Kidney epithelial cell (primary cell): ENCODE measurements at regions not wholly inside any gene's neighbourhood (a gene's known extent, or its start where the extent isn't known, plus 50 kb on each side); places are given as distances from the start of the nearest gene placed in this dataset.

Experiments used
- DNase-seq: peaks from one replicate; pipeline ENCODE4 v3.0.0-alpha.2; 2010; ENCODE audit warnings: low read depth
- H3K27me3 ChIP-seq: 2 replicates; pipeline ENCODE4 v1.6.0; 2011; ENCODE audit warnings: low read length; ENCODE audit not compliant: control insufficient read depth, insufficient read depth
- H3K36me3 ChIP-seq: 2 replicates; pipeline ENCODE4 v1.5.1; 2011; ENCODE audit warnings: low read length; ENCODE audit not compliant: control insufficient read depth, insufficient read depth
- H3K4me3 ChIP-seq: 2 replicates; pipeline ENCODE4 v1.5.1; 2011; ENCODE audit warnings: low read depth, mild to moderate bottlenecking, control low read depth, low read length
- TF ChIP-seq, protein P1 (sequence below): IDR thresholded peaks from 2 replicates; pipeline ENCODE4 v1.5.1; 2011; ENCODE audit warnings: mild to moderate bottlenecking, moderate library complexity, low read length, control low read depth, inconsistent platforms; ENCODE audit not compliant: insufficient read depth, poor library complexity, severe bottlenecking

DNA sequence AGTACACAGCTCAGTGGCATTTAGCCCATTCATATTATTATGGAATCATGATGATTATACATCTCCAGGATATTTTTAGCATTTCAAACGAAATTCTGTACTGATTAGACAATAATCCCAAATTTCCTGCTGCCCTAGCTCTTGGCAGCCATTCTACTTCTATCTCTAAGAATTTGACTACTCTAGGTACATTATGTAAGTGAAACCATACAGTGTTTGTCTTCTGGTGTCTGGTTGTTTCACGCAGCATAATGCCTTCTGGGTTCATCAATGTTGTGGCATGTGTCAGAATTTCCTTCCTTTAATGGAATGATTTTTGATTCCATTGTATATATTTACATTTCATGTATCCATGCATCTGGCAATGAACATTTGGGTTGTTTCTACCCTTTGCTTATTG is 517.7 kb downstream of the ETS1 start:
- no peaks in the 10 kb centered on the region for H3K27me3 ChIP-seq
- DNase-seq: no peak
- TF ChIP-seq, protein P1, sequence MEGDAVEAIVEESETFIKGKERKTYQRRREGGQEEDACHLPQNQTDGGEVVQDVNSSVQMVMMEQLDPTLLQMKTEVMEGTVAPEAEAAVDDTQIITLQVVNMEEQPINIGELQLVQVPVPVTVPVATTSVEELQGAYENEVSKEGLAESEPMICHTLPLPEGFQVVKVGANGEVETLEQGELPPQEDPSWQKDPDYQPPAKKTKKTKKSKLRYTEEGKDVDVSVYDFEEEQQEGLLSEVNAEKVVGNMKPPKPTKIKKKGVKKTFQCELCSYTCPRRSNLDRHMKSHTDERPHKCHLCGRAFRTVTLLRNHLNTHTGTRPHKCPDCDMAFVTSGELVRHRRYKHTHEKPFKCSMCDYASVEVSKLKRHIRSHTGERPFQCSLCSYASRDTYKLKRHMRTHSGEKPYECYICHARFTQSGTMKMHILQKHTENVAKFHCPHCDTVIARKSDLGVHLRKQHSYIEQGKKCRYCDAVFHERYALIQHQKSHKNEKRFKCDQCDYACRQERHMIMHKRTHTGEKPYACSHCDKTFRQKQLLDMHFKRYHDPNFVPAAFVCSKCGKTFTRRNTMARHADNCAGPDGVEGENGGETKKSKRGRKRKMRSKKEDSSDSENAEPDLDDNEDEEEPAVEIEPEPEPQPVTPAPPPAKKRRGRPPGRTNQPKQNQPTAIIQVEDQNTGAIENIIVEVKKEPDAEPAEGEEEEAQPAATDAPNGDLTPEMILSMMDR: no peak

DNA sequence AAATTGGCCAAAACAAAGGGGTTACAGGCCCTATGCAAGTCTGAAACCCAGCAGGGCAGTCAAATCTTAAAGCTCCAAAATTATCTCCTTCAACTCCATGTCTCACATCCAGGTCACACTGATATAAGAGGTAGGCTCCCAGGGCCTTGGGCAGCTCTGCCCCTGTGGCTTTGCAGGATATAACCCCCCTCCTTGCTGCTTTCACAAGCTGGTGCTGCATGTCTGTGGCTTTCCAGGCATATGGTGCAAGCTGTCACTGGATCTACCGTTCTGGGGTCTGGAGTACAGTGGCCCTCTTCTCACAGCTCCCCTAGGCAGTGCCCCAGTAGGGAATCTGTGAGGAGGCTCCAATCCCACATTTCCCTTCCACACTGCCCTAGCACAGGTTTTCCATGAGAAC is 519.6 kb downstream of the ETS1 start:
- Histone ChIP-seq H3K27me3 (no peaks in the 10 kb centered on the region), H3K4me3 (no peak overlapping the region), H3K36me3 (no peaks in the 10 kb centered on the region)
- TF ChIP-seq, protein P1: no peak
- no peak for DNase-seq

More for the DNA sequence above, 517.7 kb downstream of the ETS1 start:
- Histone ChIP-seq H3K4me3 (no peak overlapping the region), H3K36me3 (no peaks in the 10 kb centered on the region)

DNA sequence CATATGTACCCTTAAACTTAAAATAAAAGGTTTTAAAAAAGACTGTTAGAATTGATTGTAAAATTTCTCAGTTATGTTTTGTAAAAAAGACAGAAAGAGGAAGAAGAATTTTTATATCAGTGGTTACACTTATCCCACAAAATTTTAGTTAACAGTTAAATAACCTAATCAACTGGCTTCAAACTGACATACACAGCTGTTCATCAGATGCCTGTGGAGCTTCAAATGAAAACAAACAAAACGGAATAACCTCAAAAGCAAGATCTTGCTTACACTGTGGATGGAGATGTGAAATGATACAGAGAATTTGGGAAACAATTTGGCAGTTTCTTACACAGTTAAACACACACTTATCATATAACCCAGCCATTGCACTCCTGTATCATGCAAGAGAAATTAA is 521.0 kb downstream of the ETS1 start:
- no peak overlapping the region for H3K4me3 ChIP-seq
- DNase-seq: no peak
- H3K36me3 ChIP-seq: no peaks in the 10 kb centered on the region
- H3K27me3 ChIP-seq: no peaks in the 10 kb centered on the region
- TF ChIP-seq, protein P1: no peak

DNA sequence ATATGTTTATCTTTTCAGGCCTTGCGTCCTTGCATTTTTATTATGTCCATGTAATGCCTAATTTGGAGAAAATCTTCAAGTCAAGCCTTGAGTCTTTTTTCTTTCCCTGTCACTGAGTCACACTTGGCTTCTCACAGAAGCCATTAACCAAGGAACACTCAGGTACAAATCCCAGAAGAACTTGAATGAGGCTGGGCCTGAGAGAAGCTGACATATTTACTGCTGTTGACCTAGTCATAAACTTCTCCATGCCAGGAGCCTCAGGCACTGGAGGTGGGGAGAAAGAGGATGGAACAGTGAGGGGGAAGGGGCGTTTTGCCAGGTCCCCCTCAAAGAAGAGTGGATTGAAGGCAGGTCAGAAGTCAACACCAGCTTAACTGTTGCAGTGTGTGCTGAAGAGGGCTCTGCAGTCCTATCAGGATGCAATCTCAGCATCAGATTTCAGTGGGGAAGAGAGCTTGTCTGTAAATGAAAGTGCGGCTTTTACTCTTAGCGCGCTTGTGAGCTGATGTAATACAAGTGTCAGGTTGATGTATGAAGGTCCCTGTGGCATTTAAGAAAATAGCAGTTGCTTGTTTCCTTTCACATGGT is 526.0 kb downstream of the ETS1 start:
- DNase-seq: peak; percentile 62
- Histone ChIP-seq H3K4me3 (no peak overlapping the region), H3K36me3 (no peaks in the 10 kb centered on the region), H3K27me3 (no peaks in the 10 kb centered on the region)
- TF ChIP-seq, protein P1: no peak

DNA sequence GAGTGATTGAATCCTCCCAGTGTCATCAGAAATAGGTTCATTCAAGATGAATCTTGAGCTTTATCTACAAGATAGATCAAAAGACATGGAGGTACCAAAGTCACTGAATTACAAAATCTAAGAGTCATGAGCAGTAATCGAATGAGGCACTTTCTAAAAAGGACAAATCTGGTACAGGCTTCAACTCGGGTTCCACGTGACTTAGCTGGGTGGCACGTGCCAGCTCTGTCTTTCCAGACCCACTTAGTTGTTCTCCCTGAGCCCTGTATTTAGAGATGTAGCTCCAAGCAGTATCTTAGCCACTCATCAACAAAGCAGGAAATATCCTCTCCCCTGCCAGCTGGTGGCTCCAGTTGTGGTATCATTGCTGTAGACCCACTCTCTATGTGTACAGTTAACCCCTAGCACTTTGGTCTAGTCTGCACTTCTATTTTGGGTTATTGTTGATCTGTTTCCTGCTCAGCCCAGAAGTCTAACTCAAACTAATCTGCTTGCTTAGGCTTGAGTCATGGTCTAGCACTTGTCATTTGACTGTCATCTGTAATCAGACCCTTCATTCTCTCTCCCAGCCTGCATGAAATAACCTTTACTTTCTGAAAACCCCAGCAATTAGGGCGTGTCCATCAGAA is 528.7 kb downstream of the ETS1 start:
- no peak overlapping the region for H3K4me3 ChIP-seq
- no peaks in the 10 kb centered on the region for H3K36me3 ChIP-seq
- TF ChIP-seq, protein P1: no peak
- no peak for DNase-seq
- no peaks in the 10 kb centered on the region for H3K27me3 ChIP-seq
